HG02938 (cell line): ENCODE measurements at regions not wholly inside any gene's neighbourhood (a gene's known extent, or its start where the extent isn't known, plus 50 kb on each side); places are given as distances from the start of the nearest gene placed in this dataset.
"Not testable (repeated sequence)": the region's sequence is repeated elsewhere in the genome, so short reads cannot be mapped to it uniquely, and the experiment has no call there.

Experiments
- ATAC-seq: cut with Tn5 transposase; IDR thresholded peaks from one replicate; pipeline ENCODE4 v1.9.1; 2021; ENCODE audit warnings: mild to moderate bottlenecking, moderate library complexity; ENCODE audit not compliant: unreplicated experiment

GRCh38 chr21:35982717-35983116 is 77.6 kb downstream of the SETD4 start:
- no peak for ATAC-seq

- ATAC-seq, result no peak
Measured at GRCh38 chr21:35981514-35982070, 78.7 kb downstream of the SETD4 start.

- no peak for ATAC-seq
Measured at GRCh38 chr21:35980821-35981220, 79.5 kb downstream of the SETD4 start.

- not testable (repeated sequence) for ATAC-seq
Measured at GRCh38 chr21:35977860-35978259, 82.5 kb downstream of the SETD4 start.

GRCh38 chr21:35976929-35977328 is 83.4 kb downstream of the SETD4 start:
- ATAC-seq, result no peak

GRCh38 chr21:35976481-35976880 is 83.8 kb downstream of the SETD4 start:
- ATAC-seq, result no peak

GRCh38 chr21:35974775-35975174 is 85.6 kb downstream of the SETD4 start:
- no peak for ATAC-seq

GRCh38 chr21:35971824-35972223 is 88.5 kb downstream of the SETD4 start:
- no peak for ATAC-seq

GRCh38 chr21:35969281-35969680 is 91.0 kb downstream of the SETD4 start:
- ATAC-seq, result no peak

GRCh38 chr21:35968564-35968963 is 91.8 kb downstream of the SETD4 start:
- ATAC-seq, result no peak

GRCh38 chr21:35965699-35966098 is 94.6 kb downstream of the SETD4 start:
- ATAC-seq, result no peak

- ATAC-seq, result no peak
Measured at GRCh38 chr21:35963920-35964451, 96.3 kb downstream of the SETD4 start.

GRCh38 chr21:35962917-35963316 is 97.4 kb downstream of the SETD4 start:
- no peak for ATAC-seq

GRCh38 chr21:35954066-35954465 is 106.3 kb downstream of the SETD4 start:
- ATAC-seq, result no peak

- ATAC-seq, result no peak
Measured at GRCh38 chr21:35953597-35953996, 106.7 kb downstream of the SETD4 start.

- no peak for ATAC-seq
Measured at GRCh38 chr21:35952651-35953340, 107.5 kb downstream of the SETD4 start.

GRCh38 chr21:35948982-35949381 is 111.3 kb downstream of the SETD4 start:
- no peak for ATAC-seq

- no peak for ATAC-seq
Measured at GRCh38 chr21:35945089-35945671, 115.1 kb downstream of the SETD4 start.

- ATAC-seq, result no peak
Measured at GRCh38 chr21:35943752-35944151, 116.6 kb downstream of the SETD4 start.

- no peak for ATAC-seq
Measured at GRCh38 chr21:35942211-35943144, 117.8 kb downstream of the SETD4 start.
